GM19239 (cell line): ENCODE measurements at regions not wholly inside any gene's neighbourhood (a gene's known extent, or its start where the extent isn't known, plus 50 kb on each side); places are given as distances from the start of the nearest gene placed in this dataset.

Experiments used
- DNase-seq: peaks from one replicate; pipeline ENCODE4 v3.0.0; 2011; ENCODE audit warnings: low spot score; ENCODE audit not compliant: insufficient read length
- FAIRE-seq: peaks from 2 replicates; lab custom pipeline; 2011; peaks lifted over from hg19 to GRCh38; lab: Jason Lieb, UNC

DNA sequence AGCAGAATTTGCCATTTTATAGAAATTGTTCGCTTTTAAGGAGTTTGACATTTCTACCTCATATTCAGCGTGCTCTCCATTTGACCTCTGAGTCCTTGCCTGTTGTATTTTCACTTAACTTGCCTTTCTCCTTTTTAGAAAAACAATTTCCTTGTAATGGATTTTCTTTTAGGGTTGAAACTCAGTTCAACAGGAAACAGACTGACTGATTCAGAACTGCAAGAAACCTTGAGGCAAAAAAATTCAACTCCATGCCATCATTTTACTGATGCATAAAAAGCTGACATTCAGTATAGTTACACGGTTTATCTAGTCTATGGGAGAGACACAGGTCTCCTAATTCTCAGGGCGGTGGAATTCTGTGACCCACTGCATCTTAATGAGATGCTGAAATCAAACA is 59.8 kb downstream of the MRPS30 start:
- DNase-seq (no peak), FAIRE-seq (no peak)

- no peak for FAIRE-seq
- DNase-seq, result no peak
Measured at GRCh38 chr5:44869928-44870327, 61.2 kb downstream of the MRPS30 start.

GRCh38 chr5:44870430-44870829 is 61.7 kb downstream of the MRPS30 start:
- DNase-seq, result no peak
- no peak for FAIRE-seq

GRCh38 chr5:44871401-44871800 is 62.7 kb downstream of the MRPS30 start:
- FAIRE-seq (no peak), DNase-seq (no peak)

DNA sequence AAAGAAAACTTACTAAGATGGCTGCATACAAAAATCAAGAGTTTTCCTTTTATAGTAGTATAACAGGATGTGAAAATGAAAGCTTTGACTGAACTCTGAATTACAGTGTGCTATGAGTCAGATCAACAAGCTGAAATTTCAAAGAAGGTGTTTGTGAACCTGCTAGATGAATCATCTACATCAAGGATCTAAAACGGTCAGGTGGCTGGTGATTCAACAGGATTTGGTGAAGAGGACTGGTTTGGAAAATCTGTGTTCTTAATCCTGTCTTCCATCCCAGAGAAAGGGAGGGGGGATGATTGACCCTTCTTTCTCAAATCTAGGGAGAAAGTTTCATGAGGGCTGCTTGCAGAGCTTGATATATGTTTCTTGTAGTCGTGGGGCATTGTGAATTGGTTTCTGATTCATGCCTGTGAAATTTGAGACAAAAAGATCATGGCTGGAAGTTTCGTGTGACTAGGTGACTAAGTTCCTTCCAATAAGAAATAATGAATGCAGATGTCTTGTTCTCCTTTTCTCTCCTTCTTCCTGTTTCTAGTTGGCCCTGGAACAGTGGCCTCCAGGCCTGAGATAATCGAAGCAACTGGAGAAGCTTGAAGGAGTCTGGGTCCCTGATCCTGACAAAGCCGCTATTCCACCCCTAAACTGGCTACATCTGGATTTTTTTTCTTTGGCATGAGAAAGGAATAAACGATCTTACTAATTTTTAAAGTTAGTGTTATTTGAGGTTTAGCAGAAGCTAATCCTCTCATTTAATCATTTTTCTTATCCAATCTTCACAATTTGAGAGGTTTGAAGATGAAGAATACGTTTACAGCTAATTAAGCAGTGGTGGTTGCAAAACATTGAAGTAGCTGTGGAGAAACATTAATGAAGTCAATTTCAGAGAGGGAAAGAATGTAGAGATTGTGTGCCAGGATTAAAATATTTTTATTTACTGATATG is 67.2 kb downstream of the MRPS30 start:
- peak; percentile 14 for DNase-seq
- FAIRE-seq, result peak; percentile 97

GRCh38 chr5:44881266-44881665 is 72.5 kb downstream of the MRPS30 start:
- FAIRE-seq, result no peak

DNA sequence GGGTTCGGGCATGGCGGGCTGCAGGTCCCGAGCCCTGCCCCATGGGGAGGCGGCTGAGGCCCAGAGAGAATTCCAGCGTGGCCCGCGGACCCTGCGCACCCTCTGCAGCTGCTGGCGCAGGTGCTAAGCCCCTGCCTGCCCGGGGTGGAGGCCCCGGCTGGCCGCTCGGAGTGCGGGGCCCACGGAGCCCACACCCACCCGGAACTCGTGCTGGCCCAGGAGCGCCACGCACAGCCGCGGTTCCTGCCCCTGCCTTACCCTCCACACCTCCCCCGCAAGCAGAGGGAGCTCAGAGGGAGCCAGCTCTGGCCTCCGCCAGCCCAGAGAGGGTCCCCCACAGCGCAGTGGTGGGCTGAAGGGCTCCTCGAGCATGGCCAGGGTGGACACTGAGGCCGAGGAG is 75.3 kb downstream of the MRPS30 start:
- no peak for DNase-seq

More at GRCh38 chr5:44881266-44881665, 72.5 kb downstream of the MRPS30 start:
- DNase-seq, result no peak

GRCh38 chr5:44885903-44886302 is 77.2 kb downstream of the MRPS30 start:
- peak; percentile 19 for DNase-seq
- peak; percentile 78 for FAIRE-seq

More for the DNA sequence above, 75.3 kb downstream of the MRPS30 start:
- no peak for FAIRE-seq

GRCh38 chr5:44887722-44888121 is 79.0 kb downstream of the MRPS30 start:
- no peak for DNase-seq
- FAIRE-seq, result no peak

DNA sequence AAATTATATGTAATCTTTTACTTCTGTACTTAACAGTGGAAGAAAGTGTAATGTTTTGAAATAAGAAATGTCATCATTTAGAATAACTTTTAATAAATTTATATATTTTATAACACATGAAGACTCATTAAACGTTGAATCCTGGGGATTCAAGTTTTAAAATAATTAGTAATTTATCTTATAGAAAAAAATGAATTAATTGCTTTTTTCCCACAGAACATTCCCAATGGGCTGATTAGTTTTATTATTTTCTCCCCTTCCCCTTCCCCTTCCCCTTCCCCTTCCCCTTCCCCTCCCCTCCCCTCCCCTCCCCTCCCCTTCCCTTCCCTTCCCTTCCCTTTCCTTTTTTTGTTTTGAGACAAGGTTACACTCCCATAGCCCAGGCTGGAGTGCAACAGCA is 79.7 kb downstream of the MRPS30 start:
- FAIRE-seq, result no peak
- no peak for DNase-seq

- DNase-seq, result no peak
- FAIRE-seq, result no peak
Measured at GRCh38 chr5:44891116-44891515, 82.4 kb downstream of the MRPS30 start.

GRCh38 chr5:44900273-44900954 is 91.7 kb downstream of the MRPS30 start:
- DNase-seq (no peak), FAIRE-seq (no peak)

DNA sequence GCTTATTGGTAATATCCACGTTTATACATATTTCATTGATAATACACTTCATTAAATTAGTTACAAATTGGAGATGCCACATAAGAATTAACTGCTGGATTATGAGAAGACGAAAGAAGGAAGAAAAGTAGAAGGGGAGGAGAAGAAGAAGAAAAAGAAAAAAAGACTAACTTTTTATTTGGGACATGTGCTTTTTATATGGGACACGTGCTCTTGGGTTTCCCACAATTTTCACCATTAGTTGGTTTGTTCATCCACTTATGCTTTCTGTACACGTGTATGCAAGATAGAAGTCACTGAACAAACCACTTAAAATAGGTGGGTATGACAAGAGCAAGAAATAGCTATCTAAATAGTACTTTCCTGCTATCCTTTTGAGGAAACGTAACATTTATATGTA is 98.6 kb downstream of the MRPS30 start:
- FAIRE-seq, result no peak
- DNase-seq, result no peak

GRCh38 chr5:44909004-44909403 is 100.3 kb downstream of the MRPS30 start:
- FAIRE-seq, result no peak
- DNase-seq, result no peak

DNA sequence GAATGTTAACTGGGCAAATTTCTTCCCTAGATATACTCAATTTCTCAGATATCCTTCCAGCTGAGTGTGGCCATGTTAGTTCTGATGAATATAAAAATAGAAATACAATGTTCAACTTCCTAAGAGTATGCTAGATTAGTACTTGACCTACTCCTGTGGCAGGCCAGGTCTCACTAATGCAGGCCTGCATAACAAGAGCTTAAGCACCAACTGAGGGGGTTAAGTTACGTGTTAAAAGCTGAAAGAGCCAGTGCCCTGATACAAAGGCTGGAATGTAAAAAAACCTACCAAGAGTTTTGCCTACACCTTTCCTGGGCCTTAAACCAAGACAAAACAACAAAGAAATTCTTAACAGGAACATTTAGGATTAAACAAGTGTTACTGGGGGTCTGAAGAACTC is 102.8 kb downstream of the MRPS30 start:
- no peak for FAIRE-seq
- DNase-seq, result no peak

- FAIRE-seq, result no peak
- no peak for DNase-seq
Measured at GRCh38 chr5:44914221-44914620, 105.5 kb downstream of the MRPS30 start.

DNA sequence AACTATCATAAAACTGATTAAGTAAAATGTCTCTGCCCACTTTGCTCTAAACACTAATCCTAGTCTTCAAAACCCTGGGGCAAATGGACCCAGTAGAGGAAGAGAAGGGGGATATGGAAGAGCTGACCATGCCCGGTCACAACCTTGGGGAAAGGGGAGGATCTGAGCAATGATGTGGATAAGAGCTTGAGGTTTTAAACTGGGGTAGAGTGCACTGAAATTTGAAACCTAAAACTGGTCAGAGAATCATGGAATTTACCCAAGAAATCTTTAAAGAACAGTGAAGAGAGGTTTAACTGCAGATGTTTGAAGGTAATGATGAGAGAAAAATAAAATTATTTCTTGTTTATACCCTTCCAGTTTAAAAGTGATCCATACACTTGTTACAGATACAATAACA is 110.8 kb downstream of the MRPS30 start:
- DNase-seq (no peak), FAIRE-seq (no peak)

GRCh38 chr5:44927115-44927733 is 118.5 kb downstream of the MRPS30 start:
- no peak for DNase-seq
- FAIRE-seq, result peak; percentile 26

- peak; percentile 9 for DNase-seq
- peak; percentile 70 for FAIRE-seq
Measured at GRCh38 chr5:44932922-44933585, 124.3 kb downstream of the MRPS30 start.

- DNase-seq, result no peak
- FAIRE-seq, result no peak
Measured at GRCh38 chr5:44933686-44934085, 124.9 kb downstream of the MRPS30 start.
